ENCODE measurements at regions not wholly inside any gene's neighbourhood (a gene's known extent, or its start where the extent isn't known, plus 50 kb on each side); places are given as distances from the start of the nearest gene placed in this dataset.
A peak's percentile ranks its signal among the peaks of the same experiment; 100 is the strongest.
"Not testable (repeated sequence)": the region's sequence is repeated elsewhere in the genome, so short reads cannot be mapped to it uniquely, and the experiment has no call there.

- Histone ChIP-seq H3K4me3 (ENCODE audit: extremely low read depth, insufficient read depth, low read length, poor library complexity, severe bottlenecking) (no peak overlapping the region), H3K4me1 (ENCODE audit: control insufficient read depth, insufficient read depth, low read length, poor library complexity, severe bottlenecking) (peaks cover 18% of the 10 kb centered on the region), H3K27ac (ENCODE audit: low read depth, low read length, severe bottlenecking) (no peak overlapping the region), H3K36me3 (ENCODE audit: control insufficient read depth, insufficient read depth, low read length) (no peaks in the 10 kb centered on the region), H3K9me3 (ENCODE audit: control insufficient read depth, low read length) (no peaks in the 10 kb centered on the region)
- 83% methylated on average over 1 of the region's 3 CpGs; no CpG with 5 or more reads in 1 of the 2 experiments for WGBS, 2 experiments (ENCODE audit: insufficient coverage in 2 of 2)
These were observed 121.2 kb upstream of the RANBP3L start for GRCh38 chr5:36422952-36423351.

- H3K4me3 ChIP-seq (ENCODE audit: extremely low read depth, insufficient read depth, low read length, poor library complexity, severe bottlenecking), result no peak overlapping the region
- no peaks in the 10 kb centered on the region for H3K36me3 ChIP-seq (ENCODE audit: control insufficient read depth, insufficient read depth, low read length)
- 83% methylated on average over 1 to 2 of the region's 3 CpGs for WGBS, 2 experiments (ENCODE audit: insufficient coverage in 2 of 2)
- no peak overlapping the region for H3K27ac ChIP-seq (ENCODE audit: low read depth, low read length, severe bottlenecking)
- H3K9me3 ChIP-seq (ENCODE audit: control insufficient read depth, low read length), result no peaks in the 10 kb centered on the region
- peaks cover 15% of the 10 kb centered on the region for H3K4me1 ChIP-seq (ENCODE audit: control insufficient read depth, insufficient read depth, low read length, poor library complexity, severe bottlenecking)
These were observed 122.0 kb upstream of the RANBP3L start for GRCh38 chr5:36423578-36424307.

- not testable (repeated sequence) for H3K36me3 ChIP-seq (ENCODE audit: control insufficient read depth, insufficient read depth, low read length); H3K27ac ChIP-seq (ENCODE audit: low read depth, low read length, severe bottlenecking); H3K4me3 ChIP-seq (ENCODE audit: extremely low read depth, insufficient read depth, low read length, poor library complexity, severe bottlenecking); H3K9me3 ChIP-seq (ENCODE audit: control insufficient read depth, low read length)
- WGBS, 2 experiments (ENCODE audit: insufficient coverage in 2 of 2), result 80% methylated on average over 1 of the region's 2 CpGs; no CpG with 5 or more reads in 1 of the 2 experiments
- H3K4me1 ChIP-seq (ENCODE audit: control insufficient read depth, insufficient read depth, low read length, poor library complexity, severe bottlenecking), result peaks cover 15% of the 10 kb centered on the region
These were observed 124.4 kb upstream of the RANBP3L start for GRCh38 chr5:36426070-36426469.

GRCh38 chr5:36435516-36435915, 133.8 kb upstream of the RANBP3L start:
- no peaks in the 10 kb centered on the region for H3K36me3 ChIP-seq (ENCODE audit: control insufficient read depth, insufficient read depth, low read length)
- H3K9me3 ChIP-seq (ENCODE audit: control insufficient read depth, low read length), result no peaks in the 10 kb centered on the region
- H3K4me1 ChIP-seq (ENCODE audit: control insufficient read depth, insufficient read depth, low read length, poor library complexity, severe bottlenecking), result peaks cover 2% of the 10 kb centered on the region
- no peak overlapping the region for H3K27ac ChIP-seq (ENCODE audit: low read depth, low read length, severe bottlenecking)
- no peak overlapping the region for H3K4me3 ChIP-seq (ENCODE audit: extremely low read depth, insufficient read depth, low read length, poor library complexity, severe bottlenecking)
- WGBS, 2 experiments (ENCODE audit: insufficient coverage in 2 of 2), result 94 to 96% methylated on average over 4 of the region's 4 CpGs

DNA sequence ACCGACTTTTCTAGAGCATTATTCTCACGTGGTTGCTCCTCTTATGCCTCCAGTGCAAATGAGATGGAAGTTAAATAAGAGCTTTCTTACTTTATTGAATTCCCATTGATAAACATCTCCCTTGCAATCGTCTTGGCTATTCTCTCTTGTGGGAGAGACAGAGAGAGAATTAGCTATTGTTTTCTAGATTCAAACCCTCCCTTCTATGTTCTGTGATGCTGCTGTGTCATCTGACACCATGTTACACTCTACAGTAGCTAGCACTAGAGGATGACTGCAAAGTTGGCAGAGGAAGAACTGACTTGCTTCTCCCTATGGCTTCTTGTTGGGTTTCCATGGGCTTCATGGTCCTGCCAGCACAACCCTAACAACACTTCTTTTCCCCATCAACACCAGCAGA, 134.6 kb upstream of the RANBP3L start:
- no peak overlapping the region for H3K27ac ChIP-seq (ENCODE audit: low read depth, low read length, severe bottlenecking)
- H3K4me3 ChIP-seq (ENCODE audit: extremely low read depth, insufficient read depth, low read length, poor library complexity, severe bottlenecking), result no peak overlapping the region
- H3K9me3 ChIP-seq (ENCODE audit: control insufficient read depth, low read length), result no peaks in the 10 kb centered on the region
- WGBS, 2 experiments (ENCODE audit: insufficient coverage in 2 of 2), result no CpG with 5 or more reads among the region's 3 CpGs
- H3K4me1 ChIP-seq (ENCODE audit: control insufficient read depth, insufficient read depth, low read length, poor library complexity, severe bottlenecking), result peaks cover 8% of the 10 kb centered on the region
- H3K36me3 ChIP-seq (ENCODE audit: control insufficient read depth, insufficient read depth, low read length), result no peaks in the 10 kb centered on the region

- Histone ChIP-seq H3K9me3 (ENCODE audit: control insufficient read depth, low read length) (no peaks in the 10 kb centered on the region), H3K36me3 (ENCODE audit: control insufficient read depth, insufficient read depth, low read length) (no peaks in the 10 kb centered on the region), H3K27ac (ENCODE audit: low read depth, low read length, severe bottlenecking) (no peak overlapping the region), H3K4me1 (ENCODE audit: control insufficient read depth, insufficient read depth, low read length, poor library complexity, severe bottlenecking) (peaks cover 23% of the 10 kb centered on the region), H3K4me3 (ENCODE audit: extremely low read depth, insufficient read depth, low read length, poor library complexity, severe bottlenecking) (no peak overlapping the region)
- 94 to 99% methylated on average over 3 of the region's 6 CpGs for WGBS, 2 experiments (ENCODE audit: insufficient coverage in 2 of 2)
These were observed 137.3 kb upstream of the RANBP3L start for GRCh38 chr5:36438765-36439561.

- Histone ChIP-seq H3K4me1 (ENCODE audit: control insufficient read depth, insufficient read depth, low read length, poor library complexity, severe bottlenecking) (peaks cover 23% of the 10 kb centered on the region), H3K27ac (ENCODE audit: low read depth, low read length, severe bottlenecking) (no peak overlapping the region), H3K36me3 (ENCODE audit: control insufficient read depth, insufficient read depth, low read length) (no peaks in the 10 kb centered on the region), H3K4me3 (ENCODE audit: extremely low read depth, insufficient read depth, low read length, poor library complexity, severe bottlenecking) (no peak overlapping the region), H3K9me3 (ENCODE audit: control insufficient read depth, low read length) (no peaks in the 10 kb centered on the region)
- 82 to 100% methylated on average over 4 of the region's 5 CpGs for WGBS, 2 experiments (ENCODE audit: insufficient coverage in 2 of 2)
These were observed 138.6 kb upstream of the RANBP3L start for GRCh38 chr5:36440300-36440699.

DNA sequence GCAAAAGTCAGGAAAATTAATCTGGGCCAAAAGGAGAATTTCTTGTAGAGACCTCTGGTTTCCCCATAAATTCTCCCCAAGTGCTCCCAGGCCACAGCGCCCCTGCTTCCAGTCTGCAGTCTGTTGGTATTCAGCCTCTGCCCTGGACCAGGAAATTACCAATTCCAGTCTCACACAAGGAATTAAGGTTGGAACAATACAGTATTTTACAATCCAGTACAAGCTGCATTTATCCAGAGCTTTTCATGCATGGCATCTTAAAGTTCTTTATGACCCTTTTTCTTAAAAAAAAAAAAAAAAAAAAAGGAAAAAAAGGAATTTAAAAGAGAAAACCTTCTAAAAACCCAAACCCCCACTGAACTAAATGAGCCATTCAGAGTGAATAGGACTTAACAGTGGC, 139.6 kb upstream of the RANBP3L start:
- no peak overlapping the region for H3K27ac ChIP-seq (ENCODE audit: low read depth, low read length, severe bottlenecking)
- WGBS, 2 experiments (ENCODE audit: insufficient coverage in 2 of 2), result 100% methylated on average over 1 of the region's 1 CpG; no CpG with 5 or more reads in 1 of the 2 experiments
- no peak overlapping the region for H3K4me3 ChIP-seq (ENCODE audit: extremely low read depth, insufficient read depth, low read length, poor library complexity, severe bottlenecking)

GRCh38 chr5:36442352-36442751, 140.7 kb upstream of the RANBP3L start:
- H3K9me3 ChIP-seq (ENCODE audit: control insufficient read depth, low read length), result no peaks in the 10 kb centered on the region
- H3K4me3 ChIP-seq (ENCODE audit: extremely low read depth, insufficient read depth, low read length, poor library complexity, severe bottlenecking), result no peak overlapping the region
- peaks cover 23% of the 10 kb centered on the region for H3K4me1 ChIP-seq (ENCODE audit: control insufficient read depth, insufficient read depth, low read length, poor library complexity, severe bottlenecking)
- H3K27ac ChIP-seq (ENCODE audit: low read depth, low read length, severe bottlenecking), result peak overlapping the region; percentile 10
- H3K36me3 ChIP-seq (ENCODE audit: control insufficient read depth, insufficient read depth, low read length), result no peaks in the 10 kb centered on the region
- WGBS, 2 experiments (ENCODE audit: insufficient coverage in 2 of 2), result 94 to 96% methylated on average over 4 of the region's 7 CpGs

More for the DNA sequence above, 139.6 kb upstream of the RANBP3L start:
- H3K9me3 ChIP-seq (ENCODE audit: control insufficient read depth, low read length), result no peaks in the 10 kb centered on the region
- H3K4me1 ChIP-seq (ENCODE audit: control insufficient read depth, insufficient read depth, low read length, poor library complexity, severe bottlenecking), result peaks cover 23% of the 10 kb centered on the region
- H3K36me3 ChIP-seq (ENCODE audit: control insufficient read depth, insufficient read depth, low read length), result no peaks in the 10 kb centered on the region

GRCh38 chr5:36442796-36443195, 141.1 kb upstream of the RANBP3L start:
- Histone ChIP-seq H3K27ac (ENCODE audit: low read depth, low read length, severe bottlenecking) (peak overlapping the region; percentile 10), H3K4me3 (ENCODE audit: extremely low read depth, insufficient read depth, low read length, poor library complexity, severe bottlenecking) (no peak overlapping the region), H3K9me3 (ENCODE audit: control insufficient read depth, low read length) (no peaks in the 10 kb centered on the region), H3K4me1 (ENCODE audit: control insufficient read depth, insufficient read depth, low read length, poor library complexity, severe bottlenecking) (peaks cover 23% of the 10 kb centered on the region), H3K36me3 (ENCODE audit: control insufficient read depth, insufficient read depth, low read length) (no peaks in the 10 kb centered on the region)
- WGBS, 2 experiments (ENCODE audit: insufficient coverage in 2 of 2), result no CpG with 5 or more reads among the region's 1 CpG

DNA sequence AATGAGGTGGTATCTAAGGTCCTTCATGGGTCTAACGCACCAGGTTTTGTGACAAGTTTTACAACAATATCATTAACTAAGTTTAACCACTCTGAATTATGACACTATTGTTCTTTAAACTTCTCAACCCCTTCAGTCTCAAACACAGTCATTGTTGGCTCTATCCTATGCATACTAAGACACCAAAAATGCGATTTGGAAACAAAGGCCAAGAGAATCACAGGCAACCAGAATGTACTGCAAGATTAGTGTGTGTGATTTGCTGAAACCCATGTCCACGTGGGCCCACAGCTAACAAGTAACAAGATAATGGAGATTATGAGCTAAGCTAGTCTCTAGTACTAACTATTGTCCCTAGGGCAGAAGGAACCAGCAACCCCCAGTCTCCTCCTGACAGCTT, 142.2 kb upstream of the RANBP3L start:
- H3K27ac ChIP-seq (ENCODE audit: low read depth, low read length, severe bottlenecking), result no peak overlapping the region
- no peak overlapping the region for H3K4me3 ChIP-seq (ENCODE audit: extremely low read depth, insufficient read depth, low read length, poor library complexity, severe bottlenecking)
- H3K36me3 ChIP-seq (ENCODE audit: control insufficient read depth, insufficient read depth, low read length), result no peaks in the 10 kb centered on the region
- WGBS, 2 experiments (ENCODE audit: insufficient coverage in 2 of 2), result 100% methylated on average over 3 of the region's 3 CpGs
- H3K4me1 ChIP-seq (ENCODE audit: control insufficient read depth, insufficient read depth, low read length, poor library complexity, severe bottlenecking), result peaks cover 23% of the 10 kb centered on the region
- H3K9me3 ChIP-seq (ENCODE audit: control insufficient read depth, low read length), result no peaks in the 10 kb centered on the region

Measured in mesodermal cell (in vitro differentiated cells).